MCF 10A (cell line): ENCODE measurements at regions not wholly inside any gene's neighbourhood (a gene's known extent, or its start where the extent isn't known, plus 50 kb on each side); places are given as distances from the start of the nearest gene placed in this dataset.

ENCODE experiments used
- BruUV-seq: library from RNA; stranded (reverse); fragments of 400-500 nt; replicated peaks from 2 replicates; lab custom pipeline; 2021; lab: Mats Ljungman, UMichigan
- CTCF ChIA-PET: fragments of 300-600 bp; sonication (Branson Sonifier 250); formaldehyde crosslinking; extraction: SDS; loops from one replicate; lab custom pipeline; 2021; ENCODE audit warnings: antibody characterized with exemption, inconsistent platforms; lab: Yijun Ruan, JAX
- POLR2A ChIA-PET: fragments of 300-600, 350-650 bp; sonication (Branson Sonifier 250); formaldehyde crosslinking; extraction: SDS; loops from one replicate; lab custom pipeline; 2020; ENCODE audit warnings: antibody characterized with exemption, inconsistent platforms; lab: Yijun Ruan, JAX
- DNase-seq: peaks from one replicate; pipeline ENCODE4 v3.0.0-alpha.2; 2018; ENCODE audit not compliant: unreplicated experiment
- H3K27ac Mint-ChIP-seq: one replicate; pipeline ENCODE4 v1.8.0; 2022; ENCODE audit warnings: mild to moderate bottlenecking, low read depth, mixed read lengths; ENCODE audit not compliant: unreplicated experiment
- H3K27me3 Mint-ChIP-seq: one replicate; pipeline ENCODE4 v1.8.0; 2022; ENCODE audit warnings: mixed read lengths; ENCODE audit not compliant: insufficient read depth, unreplicated experiment
- H3K36me3 Mint-ChIP-seq: one replicate; pipeline ENCODE4 v1.8.0; 2022; ENCODE audit warnings: mild to moderate bottlenecking, moderate library complexity, mixed read lengths; ENCODE audit not compliant: insufficient read depth, unreplicated experiment
- H3K4me1 Mint-ChIP-seq: one replicate; pipeline ENCODE4 v1.8.0; 2022; ENCODE audit warnings: mixed read lengths; ENCODE audit not compliant: insufficient read depth, unreplicated experiment
- H3K4me3 Mint-ChIP-seq: one replicate; pipeline ENCODE4 v1.8.0; 2022; ENCODE audit warnings: mild to moderate bottlenecking, moderate library complexity, mixed read lengths; ENCODE audit not compliant: unreplicated experiment
- H3K9me3 Mint-ChIP-seq: one replicate; pipeline ENCODE4 v1.8.0; 2022; ENCODE audit warnings: mixed read lengths; ENCODE audit not compliant: unreplicated experiment
- CTCF ChIP-seq: fragments of 200-600 bp; IDR thresholded peaks from one replicate; pipeline ENCODE4 v1.8.0; 2022; ENCODE audit warnings: antibody characterized with exemption, mild to moderate bottlenecking; ENCODE audit not compliant: unreplicated experiment
- intact Hi-C: fragments of 100-400 bp; cut with micrococcal nuclease; formaldehyde crosslinking; loops from 2 replicates; pipeline ENCODE4 v1.14.1; 2022

GRCh38 chr3:45277636-45278035 is 51.5 kb upstream of the TMEM158 start:
- intact Hi-C loops, result no loop called here
- TF ChIP-seq CTCF, result no peak
- Mint-ChIP-seq H3K9me3 (peaks cover 22% of the 10 kb centered on the region), H3K36me3 (no peaks in the 10 kb centered on the region), H3K27ac (no peak overlapping the region), H3K4me1 (no peaks in the 10 kb centered on the region), H3K4me3 (no peak overlapping the region), H3K27me3 (peaks cover 32% of the 10 kb centered on the region)
- POLR2A ChIA-PET, result no interaction called here
- BruUV-seq, result no TSS peak
- DNase-seq, result no peak
- CTCF ChIA-PET, result no interaction called here

- Mint-ChIP-seq H3K27me3 (peaks cover 40% of the 10 kb centered on the region), H3K36me3 (no peaks in the 10 kb centered on the region), H3K9me3 (peaks cover 23% of the 10 kb centered on the region), H3K4me3 (no peak overlapping the region), H3K4me1 (no peaks in the 10 kb centered on the region), H3K27ac (no peak overlapping the region)
- CTCF ChIA-PET, result no interaction called here
- intact Hi-C loops, result no loop called here
- BruUV-seq, result no TSS peak
- no peak for DNase-seq
- POLR2A ChIA-PET, result no interaction called here
- TF ChIP-seq CTCF, result no peak
Observed at GRCh38 chr3:45280232-45280631, 54.1 kb upstream of the TMEM158 start.

- POLR2A ChIA-PET, result no interaction called here
- no peaks in the 10 kb centered on the region for H3K36me3 Mint-ChIP-seq
- no peaks in the 10 kb centered on the region for H3K4me1 Mint-ChIP-seq
Observed at GRCh38 chr3:45280971-45281370, 54.9 kb upstream of the TMEM158 start.

GRCh38 chr3:45283471-45283870 is 57.4 kb upstream of the TMEM158 start:
- Mint-ChIP-seq H3K27ac (no peak overlapping the region), H3K36me3 (no peaks in the 10 kb centered on the region), H3K27me3 (peaks cover 61% of the 10 kb centered on the region), H3K4me3 (no peak overlapping the region), H3K4me1 (no peaks in the 10 kb centered on the region), H3K9me3 (peaks cover 15% of the 10 kb centered on the region)
- BruUV-seq, result no TSS peak
- ChIA-PET CTCF (interaction anchor here (1.0 kb wide), 1 partner anchor 215 kb away, joined by 3 read pairs; no protein-coding TSS in a partner anchor), POLR2A (interaction anchor here (1.0 kb wide), 1 partner anchor 261 kb away, joined by 3 read pairs; no protein-coding TSS in a partner anchor)
- no peak for DNase-seq
- TF ChIP-seq CTCF, result no peak
- intact Hi-C loops, result no loop called here

More at GRCh38 chr3:45280971-45281370, 54.9 kb upstream of the TMEM158 start:
- Mint-ChIP-seq H3K27ac (no peak overlapping the region), H3K9me3 (peaks cover 23% of the 10 kb centered on the region), H3K4me3 (no peak overlapping the region), H3K27me3 (peaks cover 41% of the 10 kb centered on the region)
- DNase-seq, result no peak
- intact Hi-C loops, result no loop called here
- CTCF ChIA-PET, result no interaction called here
- TF ChIP-seq CTCF, result no peak
- no TSS peak for BruUV-seq
